GM19238 (cell line): ENCODE measurements at regions not wholly inside any gene's neighbourhood (a gene's known extent, or its start where the extent isn't known, plus 50 kb on each side); places are given as distances from the start of the nearest gene placed in this dataset.
"Not testable (repeated sequence)": the region's sequence is repeated elsewhere in the genome, so short reads cannot be mapped to it uniquely, and the experiment has no call there.

Experiments used
- DNase-seq: peaks from one replicate; pipeline ENCODE4 v3.0.0; 2011; ENCODE audit warnings: low spot score; ENCODE audit not compliant: insufficient read length

DNA sequence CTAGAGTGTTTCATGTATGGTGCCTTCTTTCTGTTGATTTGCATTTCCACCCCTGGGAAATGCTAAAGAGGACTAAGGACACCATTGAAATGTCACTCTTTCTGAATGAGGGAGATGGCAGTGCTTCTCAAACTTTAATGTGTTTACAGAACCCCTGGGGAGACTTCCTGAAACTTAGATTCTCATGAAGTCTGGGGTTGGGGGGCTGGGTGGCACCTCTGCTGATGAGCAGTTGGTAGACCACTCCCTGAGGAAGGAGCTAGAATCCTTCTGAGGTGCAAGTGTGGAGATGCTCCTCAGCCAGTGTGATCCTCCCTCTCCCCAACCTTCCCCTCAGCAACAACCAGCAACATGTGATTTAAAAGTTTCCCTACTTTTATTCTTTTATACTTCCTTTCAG is 546.8 kb downstream of the LRRC70 start:
- no peak for DNase-seq

GRCh38 chr5:63124266-63124665 is 545.6 kb downstream of the LRRC70 start:
- no peak for DNase-seq

DNA sequence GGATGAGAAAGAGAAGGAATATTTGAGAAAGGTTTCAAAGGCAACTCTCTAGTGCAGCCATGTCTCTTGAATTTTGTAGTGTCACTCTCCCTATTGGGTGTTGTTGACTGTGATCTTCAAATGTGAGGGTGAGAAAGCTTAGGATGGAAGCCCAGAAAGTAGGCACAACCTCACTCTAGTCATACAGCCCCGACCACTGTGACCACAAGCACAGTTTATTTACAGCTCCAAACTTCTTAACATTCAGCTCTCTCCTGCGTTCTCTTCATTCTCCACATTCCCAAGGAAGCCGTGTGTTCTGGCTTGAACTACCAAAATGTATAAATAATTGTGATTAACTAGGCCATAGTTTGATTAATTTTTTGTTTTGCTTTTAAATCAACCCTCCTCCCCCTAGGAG is 542.9 kb downstream of the LRRC70 start:
- DNase-seq: no peak

- DNase-seq: no peak
Measured at GRCh38 chr5:63118221-63118620, 539.6 kb downstream of the LRRC70 start.

DNA sequence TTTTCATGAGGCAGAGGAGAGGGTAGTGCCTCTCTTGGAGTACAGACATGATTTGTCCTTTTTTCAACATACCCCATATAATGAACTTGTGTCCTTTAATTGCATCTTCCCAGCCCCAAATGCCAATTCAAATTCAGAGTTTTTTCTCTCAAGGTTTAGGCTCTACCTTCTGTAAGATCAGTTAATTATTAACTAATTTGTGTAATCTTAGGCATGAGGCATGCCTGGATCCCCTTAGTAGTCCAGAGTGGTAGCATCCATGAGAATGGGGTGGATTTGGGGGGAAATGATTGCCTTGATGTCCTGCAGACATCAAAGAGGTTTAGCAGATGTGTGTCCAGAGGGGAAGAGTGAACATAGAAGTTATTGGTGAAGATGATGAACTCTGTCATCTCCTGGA is 533.3 kb downstream of the LRRC70 start:
- DNase-seq: no peak

- DNase-seq: no peak
Measured at GRCh38 chr5:63101870-63102269, 523.3 kb downstream of the LRRC70 start.

- DNase-seq: no peak
Measured at GRCh38 chr5:63097286-63097685, 518.7 kb downstream of the LRRC70 start.

GRCh38 chr5:63094730-63095129 is 516.1 kb downstream of the LRRC70 start:
- no peak for DNase-seq

DNA sequence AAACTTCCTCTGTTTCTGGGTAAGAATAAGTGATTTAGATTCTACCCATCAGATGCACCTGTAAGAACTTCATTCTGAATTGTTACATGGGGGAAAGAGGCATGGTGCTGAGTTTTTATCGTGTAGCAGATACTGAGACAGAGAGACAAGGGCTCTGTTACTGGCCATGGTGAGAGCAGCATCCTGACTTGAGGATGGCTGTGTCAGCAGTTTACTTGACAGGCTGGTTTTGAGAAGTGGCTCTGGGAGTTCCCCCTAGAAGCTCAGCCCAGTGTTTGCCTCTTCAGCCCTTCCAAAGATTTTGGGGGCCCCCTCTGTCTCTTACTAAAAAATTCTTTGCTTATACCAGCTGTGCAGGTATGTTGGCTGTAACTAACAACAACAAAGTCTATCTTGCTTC is 510.5 kb downstream of the LRRC70 start:
- no peak for DNase-seq

DNA sequence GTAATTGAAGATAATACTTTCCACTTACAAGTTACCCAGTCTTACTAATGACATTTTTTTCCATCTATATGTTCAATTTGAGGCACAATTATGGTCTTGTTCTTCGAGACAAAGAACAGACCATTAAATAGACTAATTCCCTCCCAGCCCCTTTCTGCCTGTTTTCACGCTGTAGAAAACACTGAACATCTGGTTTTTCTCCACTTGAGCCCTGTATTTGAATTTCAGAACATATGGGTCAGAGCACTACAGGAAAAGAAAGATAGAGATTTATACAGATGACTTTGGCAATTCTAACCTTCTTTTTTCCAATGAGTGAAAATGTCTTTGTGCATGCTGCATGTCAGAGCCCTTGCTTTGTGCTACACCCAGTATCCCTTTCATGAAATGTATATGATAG is 506.9 kb downstream of the LRRC70 start:
- no peak for DNase-seq

GRCh38 chr5:63083689-63084088 is 505.1 kb downstream of the LRRC70 start:
- not testable (repeated sequence) for DNase-seq

DNA sequence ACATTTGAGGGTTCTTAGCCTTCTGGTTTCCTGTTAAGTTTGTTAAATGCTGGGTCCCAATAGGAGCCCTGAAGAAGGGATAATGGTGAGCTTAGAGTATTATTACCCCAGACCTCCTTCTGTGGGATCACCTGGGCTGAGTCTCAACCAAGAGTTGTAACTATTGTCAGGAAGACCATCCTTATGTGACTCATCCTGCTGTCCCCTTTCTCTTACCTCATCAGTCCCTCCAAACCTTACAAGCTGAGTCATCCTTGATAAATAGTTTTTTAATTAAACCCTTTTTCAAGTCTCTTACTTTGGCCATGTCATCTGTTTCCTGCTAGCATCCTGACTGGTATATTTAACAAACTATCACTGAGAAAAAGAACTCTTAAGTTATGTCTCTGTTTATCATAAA is 502.8 kb downstream of the LRRC70 start:
- DNase-seq: no peak

DNA sequence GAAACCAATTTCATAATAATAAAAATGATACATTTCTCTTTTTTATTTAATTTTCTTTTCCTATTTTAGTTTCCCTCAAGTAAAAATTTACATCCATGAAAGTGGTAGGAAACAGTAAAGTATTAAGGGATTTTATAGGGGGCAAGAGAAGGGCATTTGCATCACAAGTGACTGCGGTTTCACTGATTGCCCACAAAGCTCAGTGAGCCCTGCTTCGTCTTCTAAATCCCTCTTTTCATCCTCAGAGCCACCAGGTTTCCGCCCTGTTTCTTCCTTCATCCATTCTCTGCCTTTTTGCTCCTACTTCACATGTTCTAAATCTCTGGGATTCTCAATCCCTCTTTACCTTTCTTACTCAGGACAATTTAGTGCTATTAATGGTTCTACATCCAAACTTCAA is 491.4 kb downstream of the LRRC70 start:
- no peak for DNase-seq

DNA sequence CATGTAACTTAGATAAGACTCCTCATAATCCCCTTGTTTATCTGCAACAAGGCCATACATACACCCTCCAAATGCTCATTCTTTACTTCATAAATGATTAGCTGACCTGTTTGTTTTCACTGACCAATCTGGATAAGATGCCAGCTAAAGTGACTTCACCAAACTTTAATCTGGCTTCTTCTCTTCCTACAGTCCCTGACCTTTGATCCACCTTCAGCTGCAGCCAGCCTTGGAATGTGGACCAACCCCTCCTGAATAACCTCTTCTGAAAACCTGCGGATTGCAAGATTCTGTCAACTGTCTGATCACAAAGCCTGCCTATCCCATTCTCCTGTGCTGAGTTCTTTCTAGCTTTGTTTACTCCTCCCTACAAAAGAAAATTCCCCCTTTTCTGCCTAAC is 476.8 kb downstream of the LRRC70 start:
- DNase-seq: no peak

DNA sequence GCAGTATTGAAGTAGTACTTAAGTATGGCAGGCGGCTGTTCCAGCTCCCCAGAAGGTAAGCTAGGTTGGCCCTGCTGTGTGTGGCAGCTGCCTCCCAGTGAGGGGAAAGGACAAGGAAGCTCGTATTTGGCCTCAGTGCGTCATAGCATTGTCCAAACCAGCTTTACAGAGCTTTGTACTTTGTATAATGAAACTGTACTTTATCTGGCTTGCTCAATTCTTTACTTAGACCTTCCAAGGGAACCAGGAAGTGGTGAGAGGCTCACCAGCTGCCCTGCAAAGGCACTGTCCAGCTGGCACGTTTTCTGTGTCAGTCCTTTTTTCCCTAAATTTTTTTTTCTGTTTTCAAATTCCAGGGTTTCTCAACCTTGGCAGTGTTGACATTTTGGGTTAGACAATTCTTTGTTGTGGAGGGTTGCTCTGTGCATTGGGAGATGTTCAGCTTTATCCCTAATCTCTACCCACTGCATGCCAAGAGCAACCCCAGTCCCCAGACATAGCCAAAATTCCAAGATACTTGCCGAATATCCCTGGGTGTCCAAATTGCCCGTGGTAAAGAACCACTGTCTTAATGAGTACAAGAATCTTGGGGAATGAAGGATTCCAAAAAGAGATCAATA is 474.5 kb downstream of the LRRC70 start:
- no peak for DNase-seq

DNA sequence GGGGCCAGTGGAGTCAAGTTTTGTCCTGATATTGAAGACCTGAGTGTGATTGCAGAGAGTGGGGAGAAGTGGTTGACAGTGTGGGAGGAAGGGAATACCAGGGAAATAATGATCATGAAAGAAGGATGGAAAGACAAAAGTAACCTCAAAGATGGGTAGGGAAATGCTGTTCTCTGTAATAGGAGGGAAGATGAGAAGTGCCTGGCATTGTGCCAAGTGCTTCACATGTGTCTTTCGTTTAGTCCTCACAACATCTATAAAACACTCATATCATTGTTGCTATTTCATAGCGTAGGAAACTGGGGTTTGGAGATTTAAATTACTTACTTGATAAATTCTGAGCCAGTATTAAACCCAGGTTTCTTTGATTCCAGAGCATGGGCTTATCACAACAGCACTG is 472.3 kb downstream of the LRRC70 start:
- DNase-seq: no peak

DNA sequence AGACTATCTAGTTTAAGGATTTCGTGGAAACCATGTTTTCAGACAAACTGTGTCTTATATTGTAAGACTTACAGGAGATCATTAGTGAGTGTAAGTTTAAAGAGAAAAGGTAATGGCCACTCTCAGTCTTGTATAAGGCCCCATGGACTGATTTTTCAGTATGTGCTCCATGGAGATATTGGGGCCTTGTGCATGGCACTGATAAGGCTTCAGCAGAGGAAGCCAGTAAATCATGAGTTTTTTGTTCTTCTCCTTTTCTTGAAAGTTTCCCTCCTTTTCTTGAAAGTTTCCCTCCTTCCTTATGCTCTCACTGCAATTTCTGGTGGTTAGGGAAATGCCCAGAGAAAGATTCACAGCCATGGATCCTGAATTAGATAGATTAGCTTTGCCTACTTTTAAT is 471.3 kb downstream of the LRRC70 start:
- no peak for DNase-seq

- DNase-seq: no peak
Measured at GRCh38 chr5:63043792-63044191, 465.2 kb downstream of the LRRC70 start.

GRCh38 chr5:63032343-63032742 is 453.7 kb downstream of the LRRC70 start:
- no peak for DNase-seq

DNA sequence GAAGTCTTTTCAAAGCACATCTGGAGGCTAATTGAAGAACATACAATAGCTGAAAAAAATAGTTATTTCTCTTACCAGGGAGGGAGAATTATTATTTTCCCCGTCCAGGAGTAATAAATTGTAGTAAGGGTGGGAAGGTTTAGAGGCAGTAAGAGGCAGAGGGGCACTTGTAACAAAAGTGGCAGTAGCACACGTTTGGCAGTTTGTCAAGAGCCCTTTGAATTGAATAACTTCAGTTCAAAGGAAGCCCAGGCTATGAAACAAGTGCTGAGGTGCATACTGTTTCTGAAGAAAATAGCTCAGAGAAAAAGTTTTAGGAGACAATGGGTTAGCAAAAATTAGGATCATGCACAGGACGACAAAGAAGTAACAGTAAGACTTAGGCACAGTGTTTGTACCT is 451.3 kb downstream of the LRRC70 start:
- no peak for DNase-seq

DNA sequence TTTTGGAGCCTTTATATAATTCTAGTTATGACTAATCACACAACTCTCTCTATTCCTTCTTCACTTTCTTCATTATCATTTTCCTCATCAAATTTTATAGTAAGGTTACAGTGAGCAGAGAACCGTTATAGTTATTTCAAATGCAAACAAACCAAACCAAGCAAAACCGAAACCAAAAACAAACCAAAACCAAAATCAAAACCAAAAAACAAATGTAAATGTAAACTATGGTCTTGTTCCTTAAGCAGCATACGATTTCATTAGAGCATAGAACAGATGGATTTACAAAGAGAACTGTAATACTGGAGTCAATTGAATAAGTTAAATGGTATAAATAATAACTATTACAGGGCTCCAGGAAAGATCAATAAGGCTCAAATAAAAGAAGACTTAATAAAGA is 447.1 kb downstream of the LRRC70 start:
- DNase-seq: no peak

DNA sequence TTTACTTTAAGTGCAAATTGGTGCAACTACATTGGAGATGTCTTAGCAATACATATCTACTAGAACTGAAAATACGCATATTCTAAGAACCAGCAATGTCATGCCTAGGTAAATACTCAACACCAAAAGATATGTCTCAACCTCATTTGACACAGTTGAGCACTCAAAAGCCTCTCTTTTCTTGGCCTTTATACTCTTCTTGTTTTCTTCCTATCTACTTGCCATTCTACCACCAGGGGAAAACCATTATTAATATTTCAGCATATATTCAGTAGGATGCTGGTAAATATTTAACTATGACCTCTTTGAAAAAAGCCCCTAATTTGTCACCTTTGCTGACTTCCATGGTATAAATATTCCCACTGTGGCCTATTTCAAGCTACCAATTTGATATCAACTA is 443.8 kb downstream of the LRRC70 start:
- no peak for DNase-seq

DNA sequence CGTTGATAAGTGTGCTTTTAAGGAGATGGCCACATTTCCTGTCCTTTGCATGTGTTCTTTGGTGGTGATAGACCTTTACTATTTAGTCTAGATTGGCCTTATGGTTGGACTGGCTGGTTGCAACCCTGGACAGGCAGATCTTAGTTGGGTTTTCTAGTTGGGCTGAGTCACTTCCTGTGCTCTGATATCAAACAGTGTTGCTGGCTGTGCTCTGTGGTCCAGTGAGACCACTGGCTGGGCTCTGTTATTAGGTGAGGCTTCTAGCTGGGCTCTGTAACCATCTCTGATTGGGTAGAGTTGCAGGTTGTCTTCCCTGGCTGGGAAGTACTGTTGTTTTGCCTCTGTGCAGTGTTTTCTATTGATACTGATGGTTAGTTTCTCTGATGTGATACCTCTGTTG is 432.5 kb downstream of the LRRC70 start:
- DNase-seq: no peak

DNA sequence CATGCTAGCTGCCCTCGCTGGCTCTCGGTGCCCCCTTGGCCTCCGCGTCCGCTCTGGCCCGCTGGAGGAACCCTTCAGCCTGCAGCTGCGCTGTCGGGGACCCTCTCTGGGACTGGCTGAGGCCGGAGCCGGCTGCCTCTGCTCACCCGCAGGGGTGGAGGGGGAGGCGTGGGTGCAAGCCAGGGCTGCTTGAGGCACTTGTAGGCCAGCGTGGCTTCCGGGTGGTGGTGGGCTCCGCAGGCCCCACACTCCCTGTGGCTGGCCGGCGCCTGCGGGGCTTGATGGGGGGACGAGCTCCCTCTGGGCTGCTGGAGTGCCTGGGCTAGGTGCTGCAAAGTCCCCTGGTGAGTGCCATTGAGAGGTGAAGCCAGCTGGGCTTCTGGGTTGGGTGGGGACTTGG is 429.6 kb downstream of the LRRC70 start:
- DNase-seq: no peak
